H1 (cell line): ENCODE measurements at regions not wholly inside any gene's neighbourhood (a gene's known extent, or its start where the extent isn't known, plus 50 kb on each side); places are given as distances from the start of the nearest gene placed in this dataset.

Experiments
- CREB1 ChIP-seq: IDR thresholded peaks from 2 replicates; pipeline ENCODE4 v1.6.1; 2012; ENCODE audit warnings: inconsistent platforms
- EP300 ChIP-seq, 2 experiments: IDR thresholded peaks; 1 replicate in 1 of 2; 2 replicates in 1 of 2; pipeline ENCODE4 v1.6.1; 2011 to 2012; ENCODE audit warnings: low read depth in 2 of 2, low read length in 2 of 2, mild to moderate bottlenecking in 2 of 2, borderline replicate concordance in 1 of 2, inconsistent platforms in 1 of 2, moderate library complexity in 1 of 2
- EZH2 ChIP-seq: fragments of 200-600 bp; sonication (generic); IDR thresholded peaks from 2 replicates; pipeline ENCODE4 v1.7.1; 2012; ENCODE audit warnings: low read depth, mild to moderate bottlenecking, moderate library complexity, low read length, inconsistent platforms; ENCODE audit not compliant: severe bottlenecking
- POLR2AphosphoS5 ChIP-seq: IDR thresholded peaks from 2 replicates; pipeline ENCODE4 v1.6.1; 2011; ENCODE audit warnings: low read depth, low read length
- RFX5 ChIP-seq: IDR thresholded peaks from 2 replicates; pipeline ENCODE4 v1.6.1; 2011; ENCODE audit warnings: low read depth, low read length, improper control_type of control experiment, borderline replicate concordance
- SIN3A ChIP-seq, 2 experiments: IDR thresholded peaks in 1 of 2; conservative IDR thresholded peaks in 1 of 2; 2 replicates each; pipeline ENCODE4 v1.6.1; 2011 to 2012; ENCODE audit warnings: low read length in 2 of 2, improper control_type of control experiment in 1 of 2, low read depth in 1 of 2, mild to moderate bottlenecking in 1 of 2
- SIX5 ChIP-seq: IDR thresholded peaks from 2 replicates; pipeline ENCODE4 v1.6.1; 2011; ENCODE audit warnings: mild to moderate bottlenecking, low read depth, low read length
- SP1 ChIP-seq: IDR thresholded peaks from 2 replicates; pipeline ENCODE4 v1.6.1; 2011; ENCODE audit warnings: low read depth, low read length
- TCF12 ChIP-seq: IDR thresholded peaks from 2 replicates; pipeline ENCODE4 v1.6.1; 2011; ENCODE audit warnings: low read depth, mild to moderate bottlenecking, low read length
- TF ChIP-seq, protein P1 (sequence below), 3 experiments: IDR thresholded peaks; 1 replicate in 2 of 3; 2 replicates in 1 of 3; pipeline versions ENCODE4 v1.5.1 to v1.6.1; 2011; ENCODE audit warnings: low read length in 3 of 3, mild to moderate bottlenecking in 3 of 3, inconsistent platforms in 2 of 3, low read depth in 1 of 3, moderate library complexity in 1 of 3; ENCODE audit not compliant: insufficient read depth in 1 of 3; ENCODE audit errors: control extremely low read depth in 1 of 3

DNA sequence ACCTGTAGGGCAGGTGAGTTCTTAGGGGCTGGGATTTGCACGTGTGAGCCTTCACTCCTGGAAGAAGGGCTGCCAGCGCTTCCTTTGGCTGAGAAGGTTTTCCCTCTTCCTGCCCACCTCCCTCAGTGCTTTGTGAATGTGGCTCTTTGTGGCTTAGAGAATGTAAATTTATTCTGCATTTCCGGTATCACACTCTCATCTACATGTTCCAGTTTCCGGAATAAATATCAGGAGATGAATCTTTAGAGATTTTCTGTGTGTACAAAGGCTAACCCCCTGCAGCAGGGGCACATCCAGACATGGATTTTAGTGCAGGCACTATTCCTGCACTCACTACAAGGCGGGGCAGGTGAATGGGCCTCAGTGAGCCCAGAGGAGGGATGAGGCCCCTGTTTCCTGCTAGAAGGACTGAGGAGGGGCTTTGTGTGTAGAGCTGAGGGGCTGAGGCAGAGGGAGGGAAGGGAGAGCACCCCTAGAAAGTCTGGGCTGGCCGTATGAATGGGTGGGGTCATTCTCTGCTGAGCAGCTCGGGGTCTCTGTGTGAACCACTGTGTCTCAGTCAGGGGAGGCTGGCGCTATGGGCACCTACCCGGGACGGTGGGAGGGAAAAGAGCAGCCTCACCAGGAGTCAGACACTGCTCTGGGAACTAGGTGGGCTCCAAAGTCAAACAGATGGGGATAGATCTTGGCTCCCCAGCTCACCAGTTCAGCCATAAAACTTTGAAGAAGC, 207.5 kb downstream of the MATN1 start:
- TF ChIP-seq, protein P1, sequence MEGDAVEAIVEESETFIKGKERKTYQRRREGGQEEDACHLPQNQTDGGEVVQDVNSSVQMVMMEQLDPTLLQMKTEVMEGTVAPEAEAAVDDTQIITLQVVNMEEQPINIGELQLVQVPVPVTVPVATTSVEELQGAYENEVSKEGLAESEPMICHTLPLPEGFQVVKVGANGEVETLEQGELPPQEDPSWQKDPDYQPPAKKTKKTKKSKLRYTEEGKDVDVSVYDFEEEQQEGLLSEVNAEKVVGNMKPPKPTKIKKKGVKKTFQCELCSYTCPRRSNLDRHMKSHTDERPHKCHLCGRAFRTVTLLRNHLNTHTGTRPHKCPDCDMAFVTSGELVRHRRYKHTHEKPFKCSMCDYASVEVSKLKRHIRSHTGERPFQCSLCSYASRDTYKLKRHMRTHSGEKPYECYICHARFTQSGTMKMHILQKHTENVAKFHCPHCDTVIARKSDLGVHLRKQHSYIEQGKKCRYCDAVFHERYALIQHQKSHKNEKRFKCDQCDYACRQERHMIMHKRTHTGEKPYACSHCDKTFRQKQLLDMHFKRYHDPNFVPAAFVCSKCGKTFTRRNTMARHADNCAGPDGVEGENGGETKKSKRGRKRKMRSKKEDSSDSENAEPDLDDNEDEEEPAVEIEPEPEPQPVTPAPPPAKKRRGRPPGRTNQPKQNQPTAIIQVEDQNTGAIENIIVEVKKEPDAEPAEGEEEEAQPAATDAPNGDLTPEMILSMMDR (IDR thresholded peaks at IDR 0.05; ENCODE audit: control extremely low read depth in 1 of 3, insufficient read depth in 1 of 3, low read depth in 1 of 3, low read length in 3 of 3) = no peak
- TF ChIP-seq SP1 = no peak
- no peak for TF ChIP-seq EP300 (IDR thresholded peaks at IDR 0.05; ENCODE audit: borderline replicate concordance in 1 of 2, low read depth in 2 of 2, low read length in 2 of 2)
- no peak for TF ChIP-seq POLR2AphosphoS5
- no peak for TF ChIP-seq RFX5
- no peak for TF ChIP-seq EZH2
- TF ChIP-seq SIN3A (conservative IDR thresholded peaks at IDR 0.05 in 1 of 2, IDR thresholded peaks at IDR 0.05 in 1 of 2; ENCODE audit: low read depth in 1 of 2, low read length in 2 of 2) = no peak
- no peak for TF ChIP-seq TCF12
- no peak for TF ChIP-seq CREB1
- no peak for TF ChIP-seq SIX5
